GM13976 (cell line): ENCODE measurements at regions not wholly inside any gene's neighbourhood (a gene's known extent, or its start where the extent isn't known, plus 50 kb on each side); places are given as distances from the start of the nearest gene placed in this dataset.

Experiments used
- DNase-seq: peaks from one replicate; pipeline ENCODE4 v3.0.0; 2012; ENCODE audit warnings: low spot score
- CTCF ChIP-seq: IDR thresholded peaks from 2 replicates; pipeline ENCODE4 v1.5.1; 2012; ENCODE audit warnings: borderline replicate concordance, mild to moderate bottlenecking; ENCODE audit not compliant: insufficient read depth; ENCODE audit errors: extremely low read depth, missing control alignments, control extremely low read depth
- in situ Hi-C: fragments of 300-500 bp; cut with MboI; formaldehyde crosslinking; loops from one replicate; pipeline ENCODE4 v1.12.0; 2022; ENCODE audit warnings: low sequenced_read_pairs, mixed read lengths, inconsistent platforms; ENCODE audit not compliant: unreplicated experiment

DNA sequence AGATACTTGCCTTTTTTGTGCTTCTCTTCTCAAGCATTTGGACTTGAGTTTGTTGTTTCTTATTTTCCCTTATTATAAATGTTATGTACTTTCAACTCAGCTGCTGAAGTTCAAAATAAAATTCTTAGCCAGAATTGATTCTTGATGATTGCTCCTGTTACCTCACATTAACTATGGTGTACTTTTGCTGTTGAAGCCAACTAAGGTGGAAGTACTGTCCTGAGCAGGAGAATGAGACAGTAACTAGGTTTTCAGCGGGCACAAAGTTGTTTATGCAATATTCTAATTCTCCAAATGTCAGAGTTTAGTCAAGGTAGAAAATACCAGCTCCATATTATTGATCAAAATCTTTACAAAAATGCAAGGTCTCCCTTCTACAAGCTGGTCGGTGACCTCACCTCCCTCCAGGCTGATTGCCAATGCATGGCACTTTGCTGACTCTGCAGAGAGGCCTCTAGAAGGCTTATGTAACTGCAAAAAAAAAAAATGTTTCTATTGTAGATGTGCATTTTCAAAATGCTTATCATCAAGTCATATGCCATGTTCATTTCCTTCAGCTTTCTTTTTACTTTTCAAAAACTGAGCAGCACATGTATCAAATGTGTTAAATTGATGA, 1783.5 kb upstream of the WWC1 start:
- no peak for TF ChIP-seq CTCF
- in situ Hi-C loops, result no loop called here
- DNase-seq, result no peak

- in situ Hi-C loops, result no loop called here
- TF ChIP-seq CTCF, result no peak
- no peak for DNase-seq
Measured at GRCh38 chr5:166509085-166509484, 1782.4 kb upstream of the WWC1 start.

DNA sequence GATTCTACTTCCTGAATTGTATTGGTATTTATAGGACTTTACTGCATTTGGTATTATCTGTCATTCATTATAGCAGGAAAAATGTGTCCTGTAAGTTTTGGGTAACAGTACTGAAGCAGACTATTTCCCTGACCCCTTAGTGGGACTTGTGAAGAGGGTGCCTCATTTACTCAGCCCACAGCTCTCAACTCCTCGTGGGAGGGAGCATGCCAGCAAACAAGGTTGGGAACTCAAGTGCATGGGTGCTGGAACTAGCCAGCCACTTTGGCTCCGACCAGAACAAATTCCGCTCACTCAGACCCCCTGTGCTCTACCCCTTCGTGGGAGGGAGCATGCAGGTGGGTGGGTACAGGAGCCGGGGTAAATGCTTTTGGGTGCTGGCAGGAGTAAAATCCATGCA, 1773.5 kb upstream of the WWC1 start:
- no peak for DNase-seq
- in situ Hi-C loops, result no loop called here
- TF ChIP-seq CTCF, result no peak

- TF ChIP-seq CTCF, result no peak
- DNase-seq, result no peak
- in situ Hi-C loops, result no loop called here
Measured at GRCh38 chr5:166523206-166523605, 1768.2 kb upstream of the WWC1 start.

DNA sequence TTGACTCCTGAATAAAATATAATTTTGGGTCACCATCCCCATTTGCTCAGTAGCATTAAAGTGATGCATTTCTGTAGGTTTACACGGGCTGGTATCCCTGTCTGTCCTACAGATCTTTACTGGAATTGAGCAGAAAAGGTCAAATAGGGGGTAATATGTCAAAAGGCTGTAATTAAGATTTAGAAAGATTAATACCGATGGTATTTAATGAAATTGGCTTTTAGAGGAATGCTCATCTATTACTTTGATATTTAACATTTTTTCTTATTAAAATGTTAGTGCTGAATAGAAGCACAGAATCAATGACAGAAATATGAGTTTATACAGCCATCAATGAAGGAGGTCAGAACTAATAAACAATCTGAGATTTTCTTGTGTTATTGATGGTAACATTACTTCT, 1762.2 kb upstream of the WWC1 start:
- no peak for TF ChIP-seq CTCF
- no peak for DNase-seq
- in situ Hi-C loops, result no loop called here

DNA sequence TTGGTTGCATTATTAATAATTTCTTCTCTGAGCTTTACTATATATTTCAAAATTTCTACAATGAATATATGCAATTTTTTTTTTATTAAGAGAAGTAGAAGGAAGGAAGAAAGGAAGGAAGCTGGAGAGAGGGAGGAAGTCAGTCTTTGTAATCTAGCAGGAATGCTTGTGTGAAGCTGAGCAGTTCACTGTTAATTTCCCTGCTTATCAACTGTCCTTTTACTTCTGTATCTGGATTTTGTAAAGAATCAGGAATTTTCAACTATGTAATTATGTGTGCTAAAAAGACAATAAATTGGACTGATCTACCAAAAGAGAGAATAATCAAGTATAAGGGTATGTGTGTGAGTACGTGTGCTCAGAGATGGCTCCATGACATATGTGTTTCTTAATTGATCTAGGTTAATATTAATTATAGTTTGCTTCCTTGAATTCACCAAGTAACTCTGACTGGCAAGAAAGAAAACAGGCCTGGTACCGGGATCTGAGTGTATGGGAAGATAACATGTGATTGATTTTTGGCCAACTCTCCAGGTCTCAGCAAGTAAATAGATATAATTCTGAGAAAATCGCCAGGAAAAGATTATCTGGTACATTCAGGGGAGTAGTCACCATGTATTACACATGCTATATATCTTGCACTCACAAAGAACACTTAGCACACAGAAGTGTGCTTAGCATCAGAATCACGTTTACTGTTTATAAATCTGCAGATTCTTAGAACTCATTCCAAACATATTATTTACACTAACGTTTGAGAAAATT, 1758.8 kb upstream of the WWC1 start:
- in situ Hi-C loops, result no loop called here
- TF ChIP-seq CTCF, result no peak
- no peak for DNase-seq
